ENCODE measurements at regions not wholly inside any gene's neighbourhood (a gene's known extent, or its start where the extent isn't known, plus 50 kb on each side); places are given as distances from the start of the nearest gene placed in this dataset.
"Not testable (repeated sequence)": the region's sequence is repeated elsewhere in the genome, so short reads cannot be mapped to it uniquely, and the experiment has no call there.

GRCh38 chr16:33844533-33844932, 385.1 kb downstream of the TP53TG3F start:
- H3K4me2 ChIP-seq; H4K20me1 ChIP-seq (ENCODE audit: insufficient read depth); H3K4me1 ChIP-seq (ENCODE audit: control insufficient read depth in 1 of 2, insufficient read depth in 2 of 2, low read depth in 1 of 2, low read length in 1 of 2); H3K27ac ChIP-seq (ENCODE audit: low read depth in 2 of 2, low read length in 1 of 2); POLR2A ChIA-PET; H2AFZ ChIP-seq (ENCODE audit: low read depth); H3F3A ChIP-seq (replicated peaks; ENCODE audit: insufficient read depth); H3K79me2 ChIP-seq (ENCODE audit: insufficient read depth); H3K4me3 ChIP-seq (ENCODE audit: low read depth in 2 of 2, low read length in 1 of 2); CTCF ChIA-PET; DNase-seq; H3K9me3 ChIP-seq; H3K9ac ChIP-seq; H3K9me2 ChIP-seq; H3K36me3 ChIP-seq (replicated peaks in 1 of 2; ENCODE audit: control insufficient read depth in 1 of 2, insufficient read depth in 2 of 2, low read length in 1 of 2); H3K27me3 ChIP-seq (ENCODE audit: insufficient read depth): not testable (repeated sequence)
- 0% methylated on average over 3 of the region's 10 CpGs for WGBS (ENCODE audit: low lambda C conversion rate)
- TF ChIP-seq, protein P1, sequence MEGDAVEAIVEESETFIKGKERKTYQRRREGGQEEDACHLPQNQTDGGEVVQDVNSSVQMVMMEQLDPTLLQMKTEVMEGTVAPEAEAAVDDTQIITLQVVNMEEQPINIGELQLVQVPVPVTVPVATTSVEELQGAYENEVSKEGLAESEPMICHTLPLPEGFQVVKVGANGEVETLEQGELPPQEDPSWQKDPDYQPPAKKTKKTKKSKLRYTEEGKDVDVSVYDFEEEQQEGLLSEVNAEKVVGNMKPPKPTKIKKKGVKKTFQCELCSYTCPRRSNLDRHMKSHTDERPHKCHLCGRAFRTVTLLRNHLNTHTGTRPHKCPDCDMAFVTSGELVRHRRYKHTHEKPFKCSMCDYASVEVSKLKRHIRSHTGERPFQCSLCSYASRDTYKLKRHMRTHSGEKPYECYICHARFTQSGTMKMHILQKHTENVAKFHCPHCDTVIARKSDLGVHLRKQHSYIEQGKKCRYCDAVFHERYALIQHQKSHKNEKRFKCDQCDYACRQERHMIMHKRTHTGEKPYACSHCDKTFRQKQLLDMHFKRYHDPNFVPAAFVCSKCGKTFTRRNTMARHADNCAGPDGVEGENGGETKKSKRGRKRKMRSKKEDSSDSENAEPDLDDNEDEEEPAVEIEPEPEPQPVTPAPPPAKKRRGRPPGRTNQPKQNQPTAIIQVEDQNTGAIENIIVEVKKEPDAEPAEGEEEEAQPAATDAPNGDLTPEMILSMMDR (IDR thresholded peaks at IDR 0.05) = peak; percentile 32; the same call in 1 of the 2 replicates

Small RNA genes in the stretch of these regions (small RNA-seq; reads per million reads assigned to genes)
- gene AC136428.2 (0 reads per million in 7 experiments), gene ENPP7P13 (0 reads per million in 7 experiments)
